GM21529 (cell line): ENCODE measurements at regions not wholly inside any gene's neighbourhood (a gene's known extent, or its start where the extent isn't known, plus 50 kb on each side); places are given as distances from the start of the nearest gene placed in this dataset.
"Not testable (repeated sequence)": the region's sequence is repeated elsewhere in the genome, so short reads cannot be mapped to it uniquely, and the experiment has no call there.

Experiments
- ATAC-seq: cut with Tn5 transposase; IDR thresholded peaks from one replicate; pipeline ENCODE4 v1.9.1; 2021; ENCODE audit not compliant: unreplicated experiment

DNA sequence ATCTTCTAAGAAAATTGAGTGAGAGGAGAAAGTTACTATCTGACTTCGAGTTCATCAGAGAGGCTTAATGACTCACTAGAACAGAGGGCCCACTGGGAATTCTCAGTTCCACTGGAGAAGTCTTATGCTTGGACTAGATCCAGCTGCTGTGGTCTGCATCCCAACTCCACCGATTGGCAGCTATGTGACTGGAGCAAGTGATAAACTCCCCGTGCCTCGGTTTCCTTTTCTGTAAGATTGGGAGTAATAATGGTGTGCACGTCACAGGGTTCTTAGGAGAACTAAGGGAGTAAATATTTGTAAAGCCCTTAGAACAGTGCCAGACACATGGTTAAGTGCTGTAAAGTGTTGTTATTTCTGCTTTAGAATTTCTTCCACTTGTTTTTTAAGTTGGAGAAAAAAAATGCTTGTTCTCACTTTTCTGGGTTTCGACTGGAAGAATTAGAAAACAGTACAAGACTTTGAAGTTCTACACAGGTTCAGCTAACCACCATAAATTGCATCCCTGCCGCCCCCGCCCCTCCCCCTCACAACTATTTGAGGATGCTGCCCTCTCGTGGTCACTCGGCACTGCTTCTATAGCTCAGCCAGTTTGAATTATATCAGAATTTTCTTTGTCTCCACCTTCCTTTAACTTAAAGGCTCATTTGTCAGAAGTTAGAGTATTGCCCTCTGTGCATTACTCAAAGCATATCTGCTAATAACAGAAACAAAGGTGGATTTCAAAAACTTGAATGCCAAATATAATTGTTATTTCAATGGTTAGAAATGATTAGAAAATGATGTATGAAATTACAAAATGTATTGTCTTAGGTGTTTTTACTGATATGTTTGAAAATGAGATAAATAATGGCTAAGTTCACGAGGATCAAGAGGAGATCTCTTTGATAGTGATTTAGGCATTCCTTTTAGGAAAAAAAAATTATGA is 95.0 kb upstream of the IFNGR1 start:
- peak; percentile 53 for ATAC-seq

DNA sequence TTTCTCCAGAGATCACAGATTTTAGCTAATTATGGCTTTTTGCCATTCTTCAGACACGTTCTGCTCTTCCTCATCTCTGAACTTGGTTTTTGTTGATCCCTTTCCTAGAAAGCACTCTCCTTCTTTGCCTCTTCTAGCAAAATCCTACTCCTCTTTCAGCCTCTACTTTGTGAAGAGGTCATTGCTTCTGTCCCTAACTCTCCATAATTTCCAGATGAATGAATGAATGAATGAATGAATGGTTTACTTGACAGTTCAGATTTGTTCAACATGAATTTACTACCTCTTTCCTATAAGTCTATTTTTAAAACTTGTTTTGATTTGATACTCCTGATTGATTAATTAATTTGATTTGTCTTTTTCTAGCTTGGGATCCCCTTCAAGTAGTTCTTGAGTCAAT is 94.0 kb upstream of the IFNGR1 start:
- no peak for ATAC-seq

DNA sequence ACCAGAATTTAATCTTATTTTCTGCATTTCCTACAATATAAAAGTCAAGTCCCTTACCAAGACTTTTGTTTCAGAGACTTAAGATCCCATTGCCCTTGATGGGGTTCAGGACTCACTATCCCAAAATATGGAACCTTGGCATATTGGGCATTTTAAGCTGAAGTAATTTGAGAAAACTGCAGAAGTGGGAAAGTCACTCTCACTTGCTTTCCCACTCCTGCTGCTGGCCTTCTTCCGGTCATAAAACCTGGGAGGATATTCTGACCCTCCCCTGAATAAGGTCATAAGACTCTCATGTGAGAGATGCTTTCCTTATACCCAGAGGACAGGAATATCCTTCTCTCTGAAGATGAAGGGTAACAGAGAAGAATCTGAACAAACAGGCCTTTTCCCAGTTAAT is 92.8 kb upstream of the IFNGR1 start:
- ATAC-seq = no peak

DNA sequence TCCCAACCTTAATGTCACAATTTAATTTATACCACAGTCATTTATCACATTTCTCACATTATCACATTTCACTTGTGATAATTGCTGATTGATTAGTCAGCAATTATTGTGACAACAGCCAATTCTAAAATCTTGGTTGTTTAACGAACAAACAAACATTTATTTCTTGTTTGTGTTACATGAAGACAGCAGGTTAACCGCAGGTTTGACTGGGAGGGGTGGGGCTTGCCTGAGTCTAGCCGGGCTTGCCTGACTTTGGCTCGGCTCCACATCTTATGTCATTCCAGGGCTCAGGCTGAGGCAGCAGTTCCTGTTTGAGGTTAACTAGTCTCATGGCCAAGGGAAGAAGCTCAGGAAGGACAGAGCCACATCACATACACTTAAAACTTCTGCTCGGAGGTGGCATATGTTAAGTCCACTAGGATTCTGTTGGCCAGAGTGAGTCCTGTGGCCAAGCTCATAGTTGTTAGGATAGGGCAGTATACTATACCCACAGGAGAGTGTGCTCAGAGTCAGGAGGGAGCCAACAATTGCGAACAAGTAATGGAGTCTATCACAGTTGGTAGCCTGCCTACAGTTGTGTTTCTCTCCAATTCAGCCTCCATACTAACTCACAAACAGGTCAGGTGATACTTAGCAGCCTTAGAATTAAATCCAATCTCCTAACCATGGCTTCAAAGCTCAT is 90.0 kb upstream of the IFNGR1 start:
- ATAC-seq = no peak

DNA sequence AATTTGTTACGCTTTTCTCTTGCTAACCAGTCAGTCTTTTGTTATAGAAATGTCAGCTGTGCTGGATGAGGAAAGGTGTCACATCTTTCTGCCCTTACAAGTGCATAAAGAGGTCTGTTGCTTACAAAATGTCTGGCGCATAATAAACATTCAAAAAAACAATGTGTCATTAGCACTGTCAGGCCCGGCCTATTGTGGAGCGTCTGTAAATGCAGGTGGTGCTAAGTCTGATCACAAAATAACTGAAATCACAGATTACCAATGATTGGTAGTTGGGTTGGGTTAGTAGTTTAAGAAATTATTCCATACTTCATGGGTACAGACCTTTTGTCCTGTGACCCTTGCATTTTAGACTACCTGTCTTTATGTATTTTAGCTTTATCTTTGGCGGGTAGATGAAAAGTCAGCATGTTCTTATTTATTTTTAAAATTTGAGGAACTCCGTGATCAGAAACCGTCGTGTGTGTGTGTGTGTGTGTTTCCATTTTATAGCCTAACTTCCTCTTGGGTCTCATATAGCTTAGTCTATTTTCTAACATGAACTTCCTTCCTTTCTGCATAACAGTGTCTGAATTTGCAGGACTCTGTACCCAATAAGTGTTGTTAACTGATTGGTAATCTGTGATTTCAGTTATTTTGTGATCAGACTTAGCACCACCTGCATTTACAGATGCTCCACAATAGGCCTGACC is 88.1 kb upstream of the IFNGR1 start:
- ATAC-seq = no peak

DNA sequence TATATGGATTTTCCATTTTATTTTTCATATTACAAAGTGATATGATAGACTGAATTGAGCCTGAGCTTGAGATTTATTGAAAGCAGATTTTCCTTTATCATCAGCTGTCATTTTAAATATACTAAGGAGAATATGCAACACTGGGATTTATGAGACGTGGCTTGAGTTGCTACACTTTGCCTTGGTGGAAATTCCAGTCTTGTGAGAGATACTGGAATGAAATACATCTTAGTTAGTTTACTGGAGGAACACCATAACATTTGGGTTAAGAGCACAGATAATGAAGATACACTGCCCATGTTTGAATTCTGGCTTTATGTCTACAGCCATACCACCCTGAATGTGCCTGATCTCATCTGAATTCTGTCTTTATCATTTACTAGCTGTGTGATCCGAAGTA is 86.5 kb upstream of the IFNGR1 start:
- no peak for ATAC-seq

DNA sequence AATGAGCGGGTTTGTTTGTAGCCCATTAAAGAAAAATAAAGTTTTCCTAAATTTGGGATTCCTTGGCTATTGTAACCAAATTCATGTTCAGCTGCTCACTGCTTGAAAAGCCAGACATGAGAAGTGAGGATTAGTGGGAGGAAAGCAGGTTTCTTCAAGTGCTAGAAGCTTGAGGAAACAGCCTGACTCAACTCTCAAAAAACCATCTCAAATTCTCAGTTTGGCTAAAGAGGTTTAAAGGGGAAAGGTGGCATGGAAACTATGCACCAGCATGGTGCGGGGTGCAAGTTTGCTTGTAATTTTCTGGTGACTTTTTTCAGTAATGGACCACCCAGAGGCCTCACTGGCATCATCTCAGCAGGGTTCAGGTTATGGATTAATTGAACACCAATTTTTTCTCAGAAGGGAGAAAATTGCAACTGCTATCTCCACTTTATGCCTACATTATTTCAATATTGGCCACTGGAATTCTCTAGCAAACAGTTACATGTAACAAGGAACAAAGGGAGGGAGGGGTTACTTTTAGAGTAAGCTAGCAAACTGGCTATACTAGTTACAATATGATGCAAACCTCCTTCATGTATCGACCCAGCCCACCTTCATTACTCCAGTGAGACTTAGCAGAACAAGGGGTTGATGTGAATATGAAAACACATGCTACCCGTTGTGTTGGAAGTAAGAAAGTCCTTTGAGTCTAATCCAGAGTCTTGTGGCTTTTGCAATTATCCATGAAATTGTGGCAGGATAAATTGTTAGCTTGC is 85.0 kb upstream of the IFNGR1 start:
- ATAC-seq = no peak

DNA sequence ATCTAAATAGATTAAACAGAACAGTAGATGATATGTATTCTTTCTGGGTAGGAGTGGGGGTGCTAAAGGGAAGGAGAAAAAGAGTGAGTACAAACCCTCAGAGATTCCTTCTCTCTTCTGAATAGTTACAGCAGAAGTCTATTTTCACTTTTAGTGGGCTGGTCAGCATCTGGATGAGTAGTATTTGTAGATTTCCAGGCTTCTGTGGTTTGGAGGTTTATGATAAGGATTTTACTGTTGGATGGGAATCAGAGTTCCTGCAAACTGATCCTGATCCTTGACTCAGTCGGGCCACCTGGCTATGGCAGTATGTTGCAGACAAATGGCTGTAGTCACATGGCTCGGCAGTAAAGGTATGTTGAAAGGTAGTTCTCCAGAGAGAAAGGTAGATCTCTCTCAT is 84.3 kb upstream of the IFNGR1 start:
- no peak for ATAC-seq

DNA sequence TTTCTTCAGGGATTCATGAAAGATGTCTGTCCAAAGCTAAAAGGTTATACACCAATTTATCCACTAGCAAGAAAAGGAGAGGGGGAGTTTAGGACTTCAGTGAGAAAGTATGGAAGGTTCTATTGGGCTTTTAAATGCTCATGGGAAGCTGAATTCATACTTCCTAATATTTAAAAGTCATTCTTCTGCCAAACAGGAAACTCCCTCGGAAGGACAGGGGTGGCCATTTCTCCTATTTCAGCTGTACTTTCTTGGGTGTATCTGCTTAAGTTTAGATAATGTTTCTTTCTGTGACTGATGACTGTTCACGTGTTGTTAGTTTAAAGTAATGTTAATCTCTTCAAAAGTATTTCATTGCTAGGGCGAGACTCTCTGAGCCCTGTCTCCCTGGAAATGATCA is 80.5 kb upstream of the IFNGR1 start:
- no peak for ATAC-seq

DNA sequence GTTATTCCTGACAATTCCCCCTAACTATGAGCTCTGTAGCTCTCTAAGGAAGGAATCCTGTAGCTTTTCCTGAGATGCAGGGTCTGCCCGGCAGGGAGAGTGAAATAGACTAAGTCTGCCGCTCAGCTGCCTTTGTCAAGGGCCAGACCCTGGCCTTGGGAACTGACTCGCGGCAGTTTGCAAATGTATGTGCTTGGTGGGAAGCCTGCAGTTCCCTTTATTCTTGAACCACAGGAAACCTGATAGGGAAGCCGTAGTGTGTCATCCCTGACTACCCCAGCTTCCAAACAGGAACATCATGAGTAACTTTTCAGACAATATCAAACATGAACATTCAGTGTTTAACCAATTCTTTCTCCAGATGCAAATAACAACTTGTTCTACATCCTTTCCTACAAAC is 78.7 kb upstream of the IFNGR1 start:
- ATAC-seq = no peak

DNA sequence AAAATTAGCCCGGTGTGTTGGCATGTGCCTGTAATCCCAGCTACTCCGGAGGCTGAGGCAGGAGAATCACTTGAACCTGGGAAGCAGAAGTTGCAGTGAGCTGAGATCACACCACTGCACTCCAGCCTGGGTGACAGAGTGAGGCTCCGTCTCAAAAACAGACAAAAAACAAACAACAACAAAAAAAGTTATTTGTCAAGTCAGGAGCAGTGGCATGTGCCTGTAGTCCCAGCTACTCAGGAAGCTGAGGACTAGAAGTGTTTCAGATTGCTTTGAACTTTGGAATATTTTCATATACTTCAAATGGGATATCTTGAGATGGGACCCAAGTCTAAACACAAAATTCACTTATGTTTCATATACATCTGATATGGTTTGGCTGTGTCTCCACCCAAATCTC is 73.1 kb upstream of the IFNGR1 start:
- not testable (repeated sequence) for ATAC-seq

DNA sequence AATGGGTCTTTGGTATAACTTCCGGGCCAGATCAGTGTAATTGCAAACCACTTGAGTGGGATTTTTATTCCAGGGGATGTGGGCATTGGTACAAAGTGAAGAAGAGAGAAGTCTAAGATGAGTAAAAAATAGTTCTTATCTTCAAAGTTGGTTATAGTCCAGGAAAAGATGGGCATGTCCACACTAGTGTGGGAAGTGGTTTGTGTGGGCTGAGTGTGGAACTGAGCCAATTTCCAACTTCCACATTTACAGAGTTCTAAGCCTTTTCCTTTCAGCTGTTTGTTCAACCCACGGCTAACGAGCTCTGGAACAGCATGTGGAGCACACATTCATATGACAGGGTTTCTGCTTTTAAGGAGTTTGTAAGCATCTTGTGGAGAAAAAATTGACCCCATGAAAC is 72.3 kb upstream of the IFNGR1 start:
- ATAC-seq = no peak

DNA sequence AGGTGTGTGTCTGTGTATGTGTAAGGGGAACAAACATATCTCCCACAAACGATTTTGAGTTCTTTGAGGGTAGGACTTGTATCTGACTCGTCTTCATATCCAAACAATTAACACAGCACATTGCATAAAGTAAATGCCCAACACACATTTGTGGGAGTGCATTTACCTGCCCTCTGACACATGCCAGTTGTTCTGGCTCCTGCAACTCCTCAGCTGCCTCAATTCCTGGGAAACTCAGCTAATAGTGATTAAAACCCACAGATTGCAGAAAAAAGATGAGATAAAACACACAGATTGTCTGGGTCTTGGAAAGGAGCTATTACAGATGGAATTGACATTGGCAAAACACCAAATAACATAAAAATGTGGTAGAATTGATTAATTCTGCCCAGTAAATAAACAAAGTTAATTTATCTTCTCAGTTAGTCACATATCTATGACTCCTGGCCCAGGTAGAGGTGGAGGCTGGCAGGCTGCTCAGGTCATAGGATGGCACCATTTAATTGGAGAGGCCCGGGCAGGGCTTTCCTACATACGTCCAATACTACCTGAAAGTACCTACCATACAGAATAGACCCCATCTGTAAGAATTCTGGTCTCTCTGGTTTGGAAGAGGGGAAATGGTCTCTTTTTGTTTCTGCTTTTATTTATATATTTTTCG is 71.5 kb upstream of the IFNGR1 start:
- ATAC-seq = no peak

DNA sequence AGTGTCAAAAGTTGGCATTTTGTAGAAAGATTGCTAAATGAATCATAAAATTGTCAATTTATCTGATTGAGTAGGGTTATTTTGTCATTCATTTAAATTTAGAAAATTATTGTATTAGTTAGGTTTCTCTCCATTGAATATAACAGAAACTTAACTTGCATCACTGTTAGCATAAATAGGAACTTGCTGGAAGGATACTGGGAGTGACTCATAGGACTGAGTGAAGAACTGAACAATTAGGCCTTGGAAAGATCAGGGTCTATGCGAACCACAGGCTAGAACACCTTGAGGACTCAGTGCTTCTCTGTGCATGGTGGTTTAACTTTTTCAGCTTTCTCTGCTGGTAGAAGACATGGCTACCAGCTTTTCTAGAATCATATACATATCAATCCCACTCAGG is 67.7 kb upstream of the IFNGR1 start:
- ATAC-seq = no peak

DNA sequence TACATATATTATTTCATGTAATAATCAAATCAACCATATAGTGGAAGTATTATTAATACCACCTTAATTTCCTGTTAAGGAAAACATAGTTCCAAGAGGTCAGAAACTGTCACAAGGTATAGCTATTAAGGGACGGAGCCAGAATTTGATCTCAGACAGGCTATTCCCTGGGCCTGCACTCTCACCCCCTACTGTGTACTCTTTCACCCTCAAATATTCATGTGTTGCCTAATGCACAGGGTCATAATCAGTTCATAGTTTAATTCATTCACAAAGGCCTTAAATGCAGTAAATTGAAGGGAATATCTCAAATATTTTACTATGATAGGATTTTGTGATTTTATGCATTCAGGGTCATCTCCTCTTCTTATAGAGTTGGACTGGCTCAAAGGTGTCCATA is 67.2 kb upstream of the IFNGR1 start:
- ATAC-seq = no peak

DNA sequence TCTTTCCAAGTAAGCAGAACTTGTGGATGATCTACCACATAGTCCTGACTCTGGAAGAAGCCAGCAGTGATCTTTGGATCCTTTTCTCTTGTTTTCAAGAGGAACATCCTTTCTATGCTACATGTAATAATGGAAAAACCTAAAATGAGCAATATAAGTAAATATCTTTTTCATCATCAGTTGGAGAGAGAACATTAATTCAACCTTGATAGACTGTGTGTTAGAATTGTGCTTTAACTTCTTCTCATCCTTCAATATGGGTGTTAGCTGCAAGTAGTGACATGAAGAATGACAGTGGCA is 65.6 kb upstream of the IFNGR1 start:
- no peak for ATAC-seq

DNA sequence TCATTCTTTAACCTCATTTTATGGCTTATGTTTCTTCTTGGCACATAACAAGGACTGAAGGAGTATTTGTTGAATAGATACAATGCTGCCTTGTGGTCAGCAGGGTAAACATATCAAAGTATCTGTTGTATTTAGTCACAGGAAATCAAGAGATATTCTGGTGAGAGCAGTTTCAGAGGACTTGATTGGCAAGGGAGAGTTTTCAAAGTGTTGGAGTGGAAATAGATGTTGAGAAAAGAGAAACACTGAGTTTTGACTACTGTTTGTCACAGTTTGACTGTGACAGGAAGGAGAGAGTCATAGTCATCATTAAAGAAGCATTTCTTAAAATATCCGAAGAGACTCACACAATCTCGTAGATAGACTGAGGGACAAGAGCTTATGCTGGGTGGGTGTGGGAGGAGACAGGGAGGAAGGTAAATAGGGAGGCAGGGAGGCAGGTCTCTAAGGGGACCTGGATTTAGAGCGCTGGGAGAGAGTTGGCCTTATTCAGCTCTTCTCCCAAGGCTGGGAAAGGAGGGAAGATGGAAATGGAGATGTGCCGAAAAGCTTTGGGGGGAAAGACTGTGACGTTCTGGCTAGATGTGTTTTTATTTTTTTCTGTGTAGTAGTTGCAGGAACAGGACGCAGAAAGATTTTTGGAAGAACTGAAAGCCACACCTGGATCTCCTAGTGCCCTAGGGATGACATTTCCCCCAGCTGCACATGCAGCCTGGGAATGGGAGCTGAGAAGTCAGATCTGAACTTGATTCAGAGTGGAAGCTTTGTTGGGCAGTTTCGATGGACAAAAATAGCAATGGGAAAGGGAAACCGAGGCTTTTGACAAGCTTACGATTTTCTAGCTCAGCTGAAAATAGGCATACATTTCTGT is 65.0 kb upstream of the IFNGR1 start:
- peak; percentile 87 for ATAC-seq

DNA sequence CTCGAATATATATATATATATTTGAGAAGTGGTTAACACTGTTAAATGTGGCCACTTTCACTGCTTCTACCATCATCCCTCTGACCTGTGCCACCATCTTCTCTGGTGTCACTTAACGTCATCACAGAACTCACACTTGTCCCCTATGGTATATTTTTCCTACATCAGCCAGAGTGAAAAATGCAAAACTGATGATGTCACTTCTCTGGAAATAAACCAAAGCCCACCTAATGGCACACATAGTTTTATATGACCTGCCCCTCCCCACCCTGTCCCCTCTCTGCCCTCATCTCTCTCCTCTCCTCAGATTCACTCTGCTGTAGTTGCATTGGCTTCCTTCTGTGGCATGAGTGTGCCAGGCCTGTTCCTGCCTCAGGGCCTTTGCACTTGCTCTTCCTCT is 63.9 kb upstream of the IFNGR1 start:
- no peak for ATAC-seq

DNA sequence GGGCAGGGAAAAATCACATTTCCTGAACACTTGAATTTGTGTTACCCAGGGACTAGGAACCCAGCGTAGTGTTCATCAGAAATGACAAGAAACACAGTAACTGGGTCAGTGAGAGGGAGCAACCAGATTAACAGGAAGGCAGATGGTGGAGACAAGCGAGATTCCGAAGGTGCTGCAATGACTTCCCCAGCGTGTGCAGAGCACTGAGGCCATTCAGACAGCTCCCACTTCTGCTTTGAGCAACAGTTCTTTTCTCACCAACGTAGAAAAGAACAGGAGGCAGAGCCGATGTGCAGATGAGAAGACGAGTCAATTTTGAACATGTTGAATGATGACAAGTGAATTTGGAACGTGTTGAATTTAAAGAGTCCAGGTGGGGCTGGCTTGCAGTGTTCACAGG is 63.1 kb upstream of the IFNGR1 start:
- peak; percentile 40 for ATAC-seq

DNA sequence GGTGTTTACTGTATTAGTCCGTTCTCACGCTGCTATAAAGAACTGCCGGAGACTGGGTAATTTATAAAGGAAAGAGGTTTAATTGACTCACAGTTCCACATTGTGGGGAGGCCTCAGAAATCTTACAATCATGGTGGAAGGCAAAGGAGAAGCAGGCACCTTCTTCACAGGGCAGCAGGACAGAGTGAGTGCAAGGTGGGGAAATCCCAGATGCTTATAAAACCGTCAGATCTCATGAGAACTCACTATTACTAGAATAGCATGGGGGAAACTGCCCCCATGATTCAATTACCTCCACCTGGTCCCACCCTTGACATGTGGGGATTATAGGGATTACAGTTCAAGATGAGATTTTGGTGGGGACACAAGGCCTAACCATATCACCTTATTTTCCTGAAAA is 60.1 kb upstream of the IFNGR1 start:
- ATAC-seq = not testable (repeated sequence)
